Activated CD4-positive, alpha-beta T cell treated with anti-CD3 and anti-CD28 coated beads, Interleukin-2, amount 10 ng/mL, durations not matched to agents 24 days and 14 days (primary cell): ENCODE measurements at regions not wholly inside any gene's neighbourhood (a gene's known extent, or its start where the extent isn't known, plus 50 kb on each side); places are given as distances from the start of the nearest gene placed in this dataset.

Experiments
- DNase-seq: peaks from one replicate; pipeline ENCODE4 v3.0.0; 2022
- H3K27ac Mint-ChIP-seq: one replicate; pipeline ENCODE4 v1.8.0; 2022; ENCODE audit warnings: mild to moderate bottlenecking, mixed read lengths
- H3K27me3 Mint-ChIP-seq: one replicate; pipeline ENCODE4 v1.8.0; 2022; ENCODE audit warnings: mixed read lengths
- H3K36me3 Mint-ChIP-seq: one replicate; pipeline ENCODE4 v1.8.0; 2022; ENCODE audit warnings: low read depth, mild to moderate bottlenecking, mixed read lengths
- H3K4me1 Mint-ChIP-seq: one replicate; pipeline ENCODE4 v1.8.0; 2021; ENCODE audit warnings: mixed read lengths
- H3K4me3 Mint-ChIP-seq: one replicate; pipeline ENCODE4 v1.8.0; 2022; ENCODE audit warnings: mild to moderate bottlenecking, moderate library complexity, mixed read lengths
- H3K9me3 Mint-ChIP-seq: one replicate; pipeline ENCODE4 v1.8.0; 2021; ENCODE audit warnings: mixed read lengths
- intact Hi-C: fragments of 100-400 bp; cut with micrococcal nuclease; formaldehyde crosslinking; loops from one replicate; pipeline ENCODE4 v1.15.1; 2023

- Mint-ChIP-seq H3K9me3 (no peaks in the 10 kb centered on the region), H3K36me3 (no peaks in the 10 kb centered on the region), H3K4me3 (no peak overlapping the region), H3K27me3 (no peaks in the 10 kb centered on the region), H3K4me1 (no peaks in the 10 kb centered on the region), H3K27ac (no peak overlapping the region)
- intact Hi-C loops, result no loop called here
- DNase-seq, result no peak
These were observed 336.1 kb downstream of the RBM43 start for GRCh38 chr2:150925611-150926010.

GRCh38 chr2:150924878-150925277 lies 336.8 kb downstream of the RBM43 start:
- Mint-ChIP-seq H3K36me3 (no peaks in the 10 kb centered on the region), H3K4me1 (no peaks in the 10 kb centered on the region), H3K4me3 (no peak overlapping the region), H3K27ac (no peak overlapping the region), H3K9me3 (no peaks in the 10 kb centered on the region), H3K27me3 (no peaks in the 10 kb centered on the region)
- intact Hi-C loops, result no loop called here
- no peak for DNase-seq

GRCh38 chr2:150919901-150920300 lies 341.8 kb downstream of the RBM43 start:
- Mint-ChIP-seq H3K9me3 (no peaks in the 10 kb centered on the region), H3K4me1 (no peaks in the 10 kb centered on the region), H3K27me3 (no peaks in the 10 kb centered on the region), H3K4me3 (no peak overlapping the region), H3K36me3 (no peaks in the 10 kb centered on the region), H3K27ac (no peak overlapping the region)
- intact Hi-C loops, result no loop called here
- DNase-seq, result no peak

- H3K27me3 Mint-ChIP-seq, result no peaks in the 10 kb centered on the region
- no peaks in the 10 kb centered on the region for H3K4me1 Mint-ChIP-seq
- no peak overlapping the region for H3K4me3 Mint-ChIP-seq
- H3K27ac Mint-ChIP-seq, result no peak overlapping the region
- no peaks in the 10 kb centered on the region for H3K36me3 Mint-ChIP-seq
- intact Hi-C loops, result no loop called here
- DNase-seq, result no peak
- no peaks in the 10 kb centered on the region for H3K9me3 Mint-ChIP-seq
These were observed 343.5 kb downstream of the RBM43 start for GRCh38 chr2:150917961-150918713.

- Mint-ChIP-seq H3K27ac (no peak overlapping the region), H3K4me1 (no peaks in the 10 kb centered on the region), H3K36me3 (no peaks in the 10 kb centered on the region), H3K27me3 (peaks cover under 1% of the 10 kb centered on the region), H3K9me3 (no peaks in the 10 kb centered on the region), H3K4me3 (no peak overlapping the region)
- no peak for DNase-seq
- intact Hi-C loops, result no loop called here
These were observed 344.9 kb downstream of the RBM43 start for GRCh38 chr2:150916467-150917396.

GRCh38 chr2:150911766-150912280 lies 349.8 kb downstream of the RBM43 start:
- DNase-seq, result no peak
- intact Hi-C loops, result no loop called here
- H3K36me3 Mint-ChIP-seq, result no peaks in the 10 kb centered on the region
- H3K27me3 Mint-ChIP-seq, result peaks cover 3% of the 10 kb centered on the region
- H3K4me3 Mint-ChIP-seq, result no peak overlapping the region
- no peaks in the 10 kb centered on the region for H3K4me1 Mint-ChIP-seq
- H3K27ac Mint-ChIP-seq, result no peak overlapping the region
- H3K9me3 Mint-ChIP-seq, result no peaks in the 10 kb centered on the region

GRCh38 chr2:150909613-150910012 lies 352.1 kb downstream of the RBM43 start:
- DNase-seq, result no peak
- no peak overlapping the region for H3K4me3 Mint-ChIP-seq
- no peaks in the 10 kb centered on the region for H3K4me1 Mint-ChIP-seq
- H3K27ac Mint-ChIP-seq, result no peak overlapping the region
- intact Hi-C loops, result no loop called here
- peaks cover 3% of the 10 kb centered on the region for H3K27me3 Mint-ChIP-seq
- no peaks in the 10 kb centered on the region for H3K36me3 Mint-ChIP-seq
- no peaks in the 10 kb centered on the region for H3K9me3 Mint-ChIP-seq

- no peak overlapping the region for H3K27ac Mint-ChIP-seq
- H3K4me3 Mint-ChIP-seq, result no peak overlapping the region
- H3K4me1 Mint-ChIP-seq, result no peaks in the 10 kb centered on the region
- no peaks in the 10 kb centered on the region for H3K9me3 Mint-ChIP-seq
- peaks cover 3% of the 10 kb centered on the region for H3K27me3 Mint-ChIP-seq
- no peaks in the 10 kb centered on the region for H3K36me3 Mint-ChIP-seq
- intact Hi-C loops, result no loop called here
- no peak for DNase-seq
These were observed 352.6 kb downstream of the RBM43 start for GRCh38 chr2:150909090-150909489.

GRCh38 chr2:150907466-150907865 lies 354.2 kb downstream of the RBM43 start:
- Mint-ChIP-seq H3K4me3 (no peak overlapping the region), H3K9me3 (no peaks in the 10 kb centered on the region), H3K27ac (no peak overlapping the region), H3K4me1 (no peaks in the 10 kb centered on the region), H3K36me3 (no peaks in the 10 kb centered on the region), H3K27me3 (peaks cover 3% of the 10 kb centered on the region)
- intact Hi-C loops, result no loop called here
- DNase-seq, result no peak

- no peak for DNase-seq
- intact Hi-C loops, result no loop called here
- Mint-ChIP-seq H3K4me1 (no peaks in the 10 kb centered on the region), H3K27ac (no peak overlapping the region), H3K36me3 (no peaks in the 10 kb centered on the region), H3K4me3 (no peak overlapping the region), H3K9me3 (no peaks in the 10 kb centered on the region), H3K27me3 (no peaks in the 10 kb centered on the region)
These were observed 358.2 kb downstream of the RBM43 start for GRCh38 chr2:150903461-150903860.

- no peaks in the 10 kb centered on the region for H3K27me3 Mint-ChIP-seq
- H3K4me3 Mint-ChIP-seq, result no peak overlapping the region
- H3K9me3 Mint-ChIP-seq, result no peaks in the 10 kb centered on the region
- H3K27ac Mint-ChIP-seq, result no peak overlapping the region
- DNase-seq, result no peak
- H3K4me1 Mint-ChIP-seq, result no peaks in the 10 kb centered on the region
- H3K36me3 Mint-ChIP-seq, result no peaks in the 10 kb centered on the region
- intact Hi-C loops, result no loop called here
These were observed 358.6 kb downstream of the RBM43 start for GRCh38 chr2:150903055-150903454.

GRCh38 chr2:150900913-150901312 lies 360.8 kb downstream of the RBM43 start:
- no peaks in the 10 kb centered on the region for H3K9me3 Mint-ChIP-seq
- H3K4me3 Mint-ChIP-seq, result no peak overlapping the region
- no peak overlapping the region for H3K27ac Mint-ChIP-seq
- no peaks in the 10 kb centered on the region for H3K36me3 Mint-ChIP-seq
- intact Hi-C loops, result no loop called here
- H3K4me1 Mint-ChIP-seq, result no peaks in the 10 kb centered on the region
- no peaks in the 10 kb centered on the region for H3K27me3 Mint-ChIP-seq
- DNase-seq, result no peak

GRCh38 chr2:150895968-150896367 lies 365.7 kb downstream of the RBM43 start:
- Mint-ChIP-seq H3K27ac (no peak overlapping the region), H3K9me3 (no peaks in the 10 kb centered on the region), H3K4me1 (no peaks in the 10 kb centered on the region), H3K4me3 (no peak overlapping the region), H3K27me3 (no peaks in the 10 kb centered on the region), H3K36me3 (no peaks in the 10 kb centered on the region)
- DNase-seq, result no peak
- intact Hi-C loops, result no loop called here

GRCh38 chr2:150889141-150889540 lies 372.5 kb downstream of the RBM43 start:
- intact Hi-C loops, result no loop called here
- Mint-ChIP-seq H3K27ac (no peak overlapping the region), H3K9me3 (no peaks in the 10 kb centered on the region), H3K36me3 (no peaks in the 10 kb centered on the region), H3K27me3 (no peaks in the 10 kb centered on the region), H3K4me1 (no peaks in the 10 kb centered on the region), H3K4me3 (no peak overlapping the region)
- DNase-seq, result no peak
